Progenitor cell of endocrine pancreas (in vitro differentiated cells): ENCODE measurements at regions not wholly inside any gene's neighbourhood (a gene's known extent, or its start where the extent isn't known, plus 50 kb on each side); places are given as distances from the start of the nearest gene placed in this dataset.

ENCODE experiments used
- DNase-seq: peaks from one replicate; pipeline ENCODE4 v3.0.0; 2021; ENCODE audit warnings: low spot score; ENCODE audit not compliant: unreplicated experiment
- H3K27ac Mint-ChIP-seq: 2 replicates; pipeline ENCODE4 v1.8.0; 2021; ENCODE audit warnings: mild to moderate bottlenecking, moderate library complexity, mixed read lengths
- H3K27me3 Mint-ChIP-seq: 2 replicates; pipeline ENCODE4 v1.8.0; 2021; ENCODE audit warnings: mixed read lengths
- H3K36me3 Mint-ChIP-seq: 2 replicates; pipeline ENCODE4 v1.8.0; 2022; ENCODE audit warnings: mixed read lengths; ENCODE audit not compliant: insufficient read depth
- H3K4me1 Mint-ChIP-seq: 2 replicates; pipeline ENCODE4 v1.8.0; 2021; ENCODE audit warnings: low read depth, mixed read lengths
- H3K4me3 Mint-ChIP-seq: 2 replicates; pipeline ENCODE4 v1.8.0; 2021; ENCODE audit warnings: low read depth, mild to moderate bottlenecking, moderate library complexity, mixed read lengths
- H3K9me3 Mint-ChIP-seq: 2 replicates; pipeline ENCODE4 v1.8.0; 2021; ENCODE audit warnings: low read depth, mixed read lengths
- TF ChIP-seq, protein P1 (sequence below): fragments of 200-600 bp; sonication (generic); IDR thresholded peaks from one replicate; pipeline ENCODE4 v1.5.0; 2021; ENCODE audit warnings: antibody characterized with exemption, mild to moderate bottlenecking; ENCODE audit not compliant: unreplicated experiment

DNA sequence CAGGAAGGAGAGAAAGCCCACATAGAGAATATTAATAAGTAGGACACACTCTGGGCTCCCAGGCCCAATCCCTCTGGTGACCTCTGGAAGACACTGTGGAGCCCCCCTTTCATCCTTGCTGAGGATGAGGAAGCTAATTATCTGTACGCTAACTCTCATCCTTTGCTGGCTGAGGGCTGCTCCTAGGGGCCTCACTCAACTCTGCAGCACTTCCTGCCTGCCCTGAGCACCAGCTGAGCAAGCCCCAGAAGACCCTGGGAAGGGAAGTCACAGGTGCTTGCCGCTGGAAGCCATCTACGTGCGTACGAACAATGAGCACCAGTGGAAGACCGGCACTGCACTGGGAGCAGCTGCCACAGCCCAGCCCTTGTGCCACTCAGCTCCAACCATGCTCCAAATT is 145.8 kb upstream of the CDH5 start:
- Mint-ChIP-seq H3K36me3 (no peaks in the 10 kb centered on the region), H3K4me3 (no peak overlapping the region), H3K27ac (peak overlapping the region; percentile 16), H3K9me3 (no peaks in the 10 kb centered on the region), H3K27me3 (peaks cover 24% of the 10 kb centered on the region), H3K4me1 (no peaks in the 10 kb centered on the region)
- TF ChIP-seq, protein P1, sequence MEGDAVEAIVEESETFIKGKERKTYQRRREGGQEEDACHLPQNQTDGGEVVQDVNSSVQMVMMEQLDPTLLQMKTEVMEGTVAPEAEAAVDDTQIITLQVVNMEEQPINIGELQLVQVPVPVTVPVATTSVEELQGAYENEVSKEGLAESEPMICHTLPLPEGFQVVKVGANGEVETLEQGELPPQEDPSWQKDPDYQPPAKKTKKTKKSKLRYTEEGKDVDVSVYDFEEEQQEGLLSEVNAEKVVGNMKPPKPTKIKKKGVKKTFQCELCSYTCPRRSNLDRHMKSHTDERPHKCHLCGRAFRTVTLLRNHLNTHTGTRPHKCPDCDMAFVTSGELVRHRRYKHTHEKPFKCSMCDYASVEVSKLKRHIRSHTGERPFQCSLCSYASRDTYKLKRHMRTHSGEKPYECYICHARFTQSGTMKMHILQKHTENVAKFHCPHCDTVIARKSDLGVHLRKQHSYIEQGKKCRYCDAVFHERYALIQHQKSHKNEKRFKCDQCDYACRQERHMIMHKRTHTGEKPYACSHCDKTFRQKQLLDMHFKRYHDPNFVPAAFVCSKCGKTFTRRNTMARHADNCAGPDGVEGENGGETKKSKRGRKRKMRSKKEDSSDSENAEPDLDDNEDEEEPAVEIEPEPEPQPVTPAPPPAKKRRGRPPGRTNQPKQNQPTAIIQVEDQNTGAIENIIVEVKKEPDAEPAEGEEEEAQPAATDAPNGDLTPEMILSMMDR: no peak
- no peak for DNase-seq

GRCh38 chr16:66219491-66219890 is 147.0 kb upstream of the CDH5 start:
- Mint-ChIP-seq H3K27ac (no peak overlapping the region), H3K36me3 (no peaks in the 10 kb centered on the region), H3K4me3 (no peak overlapping the region), H3K9me3 (no peaks in the 10 kb centered on the region), H3K4me1 (no peaks in the 10 kb centered on the region), H3K27me3 (peaks cover 22% of the 10 kb centered on the region)
- TF ChIP-seq, protein P1: no peak
- no peak for DNase-seq

- H3K9me3 Mint-ChIP-seq: no peaks in the 10 kb centered on the region
- no peak overlapping the region for H3K27ac Mint-ChIP-seq
- DNase-seq: no peak
- no peaks in the 10 kb centered on the region for H3K4me1 Mint-ChIP-seq
- no peak overlapping the region for H3K4me3 Mint-ChIP-seq
- TF ChIP-seq, protein P1: no peak
- no peaks in the 10 kb centered on the region for H3K36me3 Mint-ChIP-seq
- H3K27me3 Mint-ChIP-seq: peaks cover 17% of the 10 kb centered on the region
Measured at GRCh38 chr16:66212428-66212827, 154.1 kb upstream of the CDH5 start.

GRCh38 chr16:66211651-66212050 is 154.8 kb upstream of the CDH5 start:
- TF ChIP-seq, protein P1: no peak
- no peak overlapping the region for H3K4me3 Mint-ChIP-seq
- H3K9me3 Mint-ChIP-seq: no peaks in the 10 kb centered on the region
- H3K4me1 Mint-ChIP-seq: no peaks in the 10 kb centered on the region
- H3K27ac Mint-ChIP-seq: no peak overlapping the region
- H3K27me3 Mint-ChIP-seq: peaks cover 12% of the 10 kb centered on the region
- no peaks in the 10 kb centered on the region for H3K36me3 Mint-ChIP-seq
- DNase-seq: no peak

DNA sequence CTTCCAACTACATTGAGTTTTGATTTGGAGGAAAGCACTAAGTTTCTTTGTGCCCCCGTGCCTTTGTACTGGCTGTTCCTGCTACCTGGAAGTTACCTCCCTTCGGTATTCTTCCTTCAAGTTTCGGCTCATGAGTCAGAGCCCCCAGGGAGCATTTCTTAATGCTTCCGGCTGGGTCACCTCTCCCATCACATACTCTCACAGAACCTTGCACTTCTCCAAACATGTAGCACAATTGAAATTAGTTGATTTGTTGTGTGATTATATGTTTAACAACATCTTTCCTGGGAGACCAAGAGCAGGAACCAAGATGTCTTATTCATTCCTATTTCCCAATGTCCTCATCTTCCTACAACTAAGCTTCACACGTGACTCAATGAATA is 158.6 kb upstream of the CDH5 start:
- Mint-ChIP-seq H3K27me3 (peaks cover 30% of the 10 kb centered on the region), H3K4me1 (peaks cover 3% of the 10 kb centered on the region), H3K4me3 (no peak overlapping the region), H3K36me3 (no peaks in the 10 kb centered on the region), H3K9me3 (no peaks in the 10 kb centered on the region), H3K27ac (no peak overlapping the region)
- TF ChIP-seq, protein P1: no peak
- DNase-seq: no peak
